GM21515 (cell line): ENCODE measurements at regions not wholly inside any gene's neighbourhood (a gene's known extent, or its start where the extent isn't known, plus 50 kb on each side); places are given as distances from the start of the nearest gene placed in this dataset.
"Not testable (repeated sequence)": the region's sequence is repeated elsewhere in the genome, so short reads cannot be mapped to it uniquely, and the experiment has no call there.

Experiments
- ATAC-seq: cut with Tn5 transposase; IDR thresholded peaks from one replicate; pipeline ENCODE4 v1.9.1; 2021; ENCODE audit not compliant: unreplicated experiment

- ATAC-seq, result no peak
Observed at GRCh38 chr4:181822005-181822375, 421.2 kb upstream of the TENM3 start.

- no peak for ATAC-seq
Observed at GRCh38 chr4:181823183-181823582, 420.0 kb upstream of the TENM3 start.

- no peak for ATAC-seq
Observed at GRCh38 chr4:181823645-181824044, 419.6 kb upstream of the TENM3 start.

GRCh38 chr4:181825564-181825963 lies 417.6 kb upstream of the TENM3 start:
- ATAC-seq, result no peak

- no peak for ATAC-seq
Observed at GRCh38 chr4:181827246-181827645, 416.0 kb upstream of the TENM3 start.

DNA sequence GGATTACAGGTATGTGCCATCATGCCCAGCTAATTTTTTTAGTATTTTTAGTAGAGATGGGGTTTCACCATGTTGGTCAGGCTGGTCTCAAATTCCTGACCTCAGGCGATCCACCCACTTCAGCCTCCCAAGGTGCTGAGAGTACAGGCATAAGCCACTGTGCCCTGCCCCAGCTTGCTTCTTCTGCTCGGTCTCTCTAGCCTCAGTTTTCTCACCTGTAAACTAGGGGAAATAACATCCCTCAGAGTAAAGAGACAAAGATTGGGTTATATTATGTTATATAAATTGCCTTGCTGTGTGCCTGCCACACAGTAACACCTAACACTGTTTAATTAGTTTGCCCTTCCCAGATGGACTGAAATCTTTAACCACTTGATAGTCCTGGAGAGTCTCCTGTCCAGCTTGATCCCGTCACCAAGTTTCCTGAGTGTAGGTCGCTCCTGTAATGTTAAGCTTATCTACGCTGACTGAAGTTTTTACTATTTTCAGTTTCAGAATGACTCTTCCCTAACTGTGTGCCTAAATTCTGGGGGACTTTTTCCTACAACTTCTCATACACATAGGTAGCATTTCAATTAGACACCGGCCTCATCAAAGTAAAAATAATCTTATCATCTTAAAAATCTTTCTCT lies 412.7 kb upstream of the TENM3 start:
- no peak for ATAC-seq

DNA sequence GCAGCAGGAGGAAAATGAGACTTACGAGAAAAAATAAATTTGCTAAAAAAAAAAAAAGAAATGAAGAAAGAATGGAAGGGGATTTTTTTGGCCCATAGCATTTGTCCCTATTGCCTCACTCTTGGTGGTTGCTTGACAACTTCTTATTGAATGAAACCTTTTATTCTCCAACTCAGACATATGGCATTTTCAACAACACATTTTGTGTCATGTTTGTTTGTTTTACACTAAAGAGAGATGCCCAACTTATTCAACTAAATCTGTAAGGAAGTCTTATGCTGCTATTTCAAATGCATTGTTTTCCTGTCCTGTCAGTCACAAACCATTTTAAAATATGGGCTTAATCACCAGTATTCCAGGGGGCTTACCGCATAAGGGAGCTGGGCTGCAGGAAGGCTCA lies 409.1 kb upstream of the TENM3 start:
- ATAC-seq, result no peak

DNA sequence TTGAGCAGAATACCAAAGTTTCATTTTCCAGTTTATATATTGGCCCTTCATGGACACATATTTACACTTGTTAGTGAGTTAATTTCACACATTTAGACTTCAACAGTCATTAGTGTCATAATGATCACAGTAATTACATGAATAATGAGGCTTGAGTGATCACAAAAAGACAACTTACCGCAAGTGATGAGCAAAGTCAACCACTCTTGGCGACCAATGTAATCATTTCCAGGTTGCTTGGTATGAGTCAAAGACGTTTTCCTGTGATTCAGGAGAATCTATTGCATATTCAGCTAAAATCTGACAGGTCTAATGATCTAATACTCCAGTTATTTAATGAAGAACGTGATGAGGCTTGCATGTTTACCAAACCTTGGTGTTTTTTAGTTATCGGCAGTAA lies 407.9 kb upstream of the TENM3 start:
- ATAC-seq, result no peak

GRCh38 chr4:181838253-181838652 lies 404.9 kb upstream of the TENM3 start:
- no peak for ATAC-seq

DNA sequence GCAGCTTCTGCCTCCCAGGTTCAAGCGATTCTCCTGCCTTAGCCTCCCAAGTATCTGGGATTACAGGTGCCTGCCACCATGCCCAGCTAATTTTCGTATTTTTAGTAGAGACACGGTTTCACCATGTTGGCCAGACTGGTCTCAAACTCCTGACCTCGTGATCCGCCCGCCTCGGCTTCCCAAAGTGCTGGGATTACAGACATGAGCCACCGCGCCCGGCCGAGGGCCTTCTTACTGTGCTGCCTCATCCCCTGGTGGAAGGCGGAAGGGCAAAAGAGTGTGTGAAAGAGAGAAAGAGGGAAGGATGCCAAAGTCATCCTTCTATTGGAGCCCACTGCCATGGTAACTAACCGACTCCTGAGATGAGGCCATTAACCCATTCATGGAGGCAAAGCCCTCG lies 399.4 kb upstream of the TENM3 start:
- ATAC-seq, result not testable (repeated sequence)

GRCh38 chr4:181845617-181846016 lies 397.6 kb upstream of the TENM3 start:
- ATAC-seq, result no peak

DNA sequence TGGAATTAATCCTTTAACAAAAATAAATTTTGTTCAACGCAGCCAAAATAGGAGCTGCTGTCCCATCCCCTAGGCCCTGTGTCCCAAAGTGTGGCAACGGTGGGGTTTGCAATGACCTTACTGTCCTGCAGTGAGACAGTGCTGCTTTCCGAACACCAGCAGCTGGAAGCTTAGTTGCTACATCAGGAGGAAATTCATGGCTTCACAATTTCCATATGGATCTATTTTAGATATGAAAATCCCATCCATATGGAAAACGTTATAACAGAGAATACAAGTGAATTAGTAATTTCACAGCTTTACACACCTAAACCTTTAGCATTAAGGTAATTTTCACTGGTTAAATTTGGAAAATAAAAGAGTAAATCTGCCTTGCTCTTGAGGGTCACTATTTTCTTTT lies 396.3 kb upstream of the TENM3 start:
- no peak for ATAC-seq

DNA sequence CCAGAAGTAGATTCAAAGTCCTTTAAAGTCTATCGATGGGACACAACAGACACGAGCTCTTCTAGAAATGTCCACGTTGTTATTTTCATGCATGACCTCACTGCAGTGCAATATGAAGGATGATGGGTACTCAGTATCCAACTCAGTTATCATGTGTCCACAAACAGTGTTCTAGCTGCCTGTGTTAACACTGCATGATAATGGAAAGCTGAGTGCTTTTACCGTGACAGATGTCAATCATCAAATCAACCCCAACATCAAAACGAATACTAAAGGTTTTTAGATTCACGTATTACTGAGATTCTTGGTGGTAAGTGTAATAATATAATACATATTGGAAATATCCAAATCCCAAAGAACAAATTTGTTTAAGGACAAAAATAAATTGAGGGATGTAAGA lies 394.8 kb upstream of the TENM3 start:
- no peak for ATAC-seq

DNA sequence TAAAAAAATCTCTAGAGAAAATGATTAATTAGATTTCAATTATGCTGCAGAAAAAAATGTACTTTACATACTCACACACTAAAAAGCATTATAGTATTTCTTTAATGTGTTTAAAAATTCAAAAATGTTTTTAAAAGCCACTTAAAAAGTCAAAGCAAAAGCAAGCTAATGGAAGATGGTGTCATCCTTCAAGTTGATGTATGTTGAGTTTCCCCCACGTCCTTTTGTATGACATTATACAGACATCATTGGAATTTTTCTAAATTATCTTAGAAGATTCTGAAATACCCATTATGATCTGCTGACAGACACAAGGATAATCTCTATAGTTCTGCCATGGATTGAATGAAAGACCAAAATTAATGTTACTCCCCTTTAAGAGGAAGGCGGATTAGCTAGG lies 393.7 kb upstream of the TENM3 start:
- no peak for ATAC-seq

GRCh38 chr4:181853881-181854511 lies 389.2 kb upstream of the TENM3 start:
- ATAC-seq, result no peak

- ATAC-seq, result no peak
Observed at GRCh38 chr4:181855307-181855706, 387.9 kb upstream of the TENM3 start.

GRCh38 chr4:181857471-181857870 lies 385.7 kb upstream of the TENM3 start:
- ATAC-seq, result not testable (repeated sequence)

DNA sequence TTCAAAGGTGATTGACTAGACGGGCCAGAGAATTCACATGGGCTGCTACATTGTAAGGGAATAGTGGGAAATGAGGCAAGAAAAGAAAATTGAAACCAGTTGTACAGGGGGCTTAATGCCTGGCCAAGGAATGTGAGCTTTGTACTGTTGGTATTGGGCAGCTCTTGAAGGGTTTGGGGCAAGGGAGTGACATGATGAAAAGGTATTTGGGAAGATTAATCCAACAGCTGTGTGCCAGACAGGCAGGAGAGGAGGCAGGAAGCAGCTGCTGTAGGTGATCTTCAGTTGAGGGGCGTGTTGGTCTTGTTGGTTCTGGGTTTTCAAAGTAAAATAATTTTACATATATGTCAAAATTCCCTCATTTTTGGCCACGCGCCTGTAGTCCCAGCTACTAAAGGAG lies 384.5 kb upstream of the TENM3 start:
- ATAC-seq, result no peak

DNA sequence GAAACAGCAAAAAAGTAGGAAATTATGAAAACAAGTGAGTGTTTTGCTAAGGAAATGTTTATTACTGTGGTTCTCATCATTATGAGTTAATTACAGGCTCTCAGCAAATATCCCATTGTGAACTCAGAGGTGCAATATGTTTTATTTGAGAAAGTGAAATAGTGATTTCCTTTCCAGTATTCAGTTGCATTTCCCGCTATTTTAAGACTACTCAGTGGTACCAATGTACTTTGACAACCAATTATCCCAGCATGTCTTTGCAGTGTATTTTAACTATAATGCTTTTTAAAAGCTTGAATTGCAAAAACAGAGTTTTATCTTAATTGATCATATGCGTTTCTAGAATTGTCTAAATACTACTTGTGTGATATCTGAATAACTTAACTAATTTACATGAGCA lies 383.8 kb upstream of the TENM3 start:
- ATAC-seq, result no peak

GRCh38 chr4:181860157-181860556 lies 383.0 kb upstream of the TENM3 start:
- no peak for ATAC-seq

GRCh38 chr4:181860668-181861067 lies 382.5 kb upstream of the TENM3 start:
- no peak for ATAC-seq

DNA sequence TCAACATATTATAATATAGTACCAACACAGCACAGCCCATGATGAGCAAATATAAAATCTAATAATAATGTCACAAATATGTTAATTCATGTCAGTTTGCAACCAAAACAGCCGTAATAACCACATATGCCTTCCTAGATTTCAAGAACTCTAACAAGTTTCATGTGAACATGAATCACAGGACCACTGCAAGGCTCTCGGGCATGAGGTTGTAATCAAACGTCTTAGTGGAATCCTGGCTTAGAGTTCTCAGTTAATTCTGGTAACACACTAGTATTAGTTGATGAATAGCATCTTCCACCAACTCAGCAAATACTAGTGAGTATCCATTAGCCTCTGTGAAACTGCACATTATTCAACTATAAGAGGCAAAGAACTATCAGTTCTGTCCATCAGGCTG lies 379.3 kb upstream of the TENM3 start:
- ATAC-seq, result no peak

DNA sequence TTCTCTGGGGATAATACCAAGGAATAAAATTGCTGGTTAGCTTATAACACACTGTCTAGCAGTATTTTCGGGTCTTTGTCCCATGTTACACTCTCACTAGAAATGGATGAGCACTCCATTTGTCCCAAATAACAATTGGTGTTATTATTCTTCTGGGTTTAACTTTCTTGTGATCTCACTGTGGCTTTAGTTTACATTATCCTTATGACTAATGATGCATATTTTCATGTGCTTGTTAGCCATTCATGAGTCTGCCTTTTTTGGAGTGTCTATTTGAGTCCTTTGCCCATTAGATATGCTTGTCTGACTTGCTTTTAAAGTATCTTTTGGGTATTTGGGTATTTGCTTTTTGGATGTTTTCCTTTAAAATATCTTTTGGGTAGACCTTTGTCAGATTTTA lies 372.9 kb upstream of the TENM3 start:
- ATAC-seq, result no peak
